ENCODE measurements at regions not wholly inside any gene's neighbourhood (a gene's known extent, or its start where the extent isn't known, plus 50 kb on each side); places are given as distances from the start of the nearest gene placed in this dataset.

DNA sequence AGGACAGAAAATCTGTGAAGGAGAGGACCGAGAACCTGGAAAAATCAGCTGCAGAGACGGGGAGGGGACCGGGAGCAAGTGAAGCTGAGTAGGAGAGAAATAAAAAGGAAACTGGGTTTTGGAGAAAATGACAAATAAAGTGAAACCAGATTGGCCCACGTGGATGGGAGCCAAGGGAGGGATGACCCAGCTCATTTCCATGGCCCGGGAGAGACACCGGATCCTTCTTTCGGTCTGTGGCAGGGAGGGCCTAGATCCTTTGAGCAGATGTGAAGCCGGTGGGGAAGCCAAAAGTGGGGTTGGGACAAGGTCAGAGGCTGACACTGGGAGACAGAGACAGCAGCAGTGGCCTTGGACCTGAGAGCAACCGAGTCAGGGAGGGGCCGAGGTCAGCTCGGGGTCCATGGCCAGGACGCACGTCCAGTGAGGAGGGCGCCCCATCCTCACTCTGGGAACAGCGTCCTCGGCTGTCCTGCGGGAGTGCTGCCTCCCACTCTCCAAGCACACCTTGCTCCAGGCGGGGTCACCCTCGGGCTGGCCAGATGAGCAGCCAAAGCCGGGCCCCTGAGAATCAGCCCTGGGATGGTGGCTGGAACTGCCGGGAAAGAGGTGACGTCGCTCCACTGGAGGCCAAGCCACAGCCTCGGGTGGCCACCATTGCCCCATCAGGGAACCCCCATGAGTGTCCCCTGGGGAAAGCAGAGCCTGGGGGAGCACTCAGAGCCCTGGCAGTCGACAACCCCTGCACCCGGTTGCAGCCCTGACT is 50.8 kb upstream of the CDR2 start:
- intact Hi-C loops (cut with DNase I; ENCODE audit: low total_unique reads): no loop called here
- Histone ChIP-seq H3K9me3 (no peaks in the 10 kb centered on the region), H3K4me1 (peaks cover 0 to 34% (median 11%) of the 10 kb centered on the region in 6 donors), H3K27ac (peak overlapping the region; percentile 53 to 88 (median 76)), H3K27me3 (replicated peaks in 1 of 7) (no peaks in the 10 kb centered on the region), H3K36me3 (peaks cover 0 to 100% (median 37%) of the 10 kb centered on the region in 6 donors), H3K4me3 (peak overlapping the region in 2 of 8 donors; percentile 12 to 15)
- DNase-seq: no peak
- 57 to 85% (median 75%) methylated on average over 14 to 26 of the region's 26 CpGs for WGBS, 5 donors
- TF ChIP-seq POLR2A (IDR thresholded peaks at IDR 0.05) (no peak), POLR2AphosphoS5 (IDR thresholded peaks at IDR 0.05) (peak in 2 of 3 donors; percentile 5 to 26)

DNA sequence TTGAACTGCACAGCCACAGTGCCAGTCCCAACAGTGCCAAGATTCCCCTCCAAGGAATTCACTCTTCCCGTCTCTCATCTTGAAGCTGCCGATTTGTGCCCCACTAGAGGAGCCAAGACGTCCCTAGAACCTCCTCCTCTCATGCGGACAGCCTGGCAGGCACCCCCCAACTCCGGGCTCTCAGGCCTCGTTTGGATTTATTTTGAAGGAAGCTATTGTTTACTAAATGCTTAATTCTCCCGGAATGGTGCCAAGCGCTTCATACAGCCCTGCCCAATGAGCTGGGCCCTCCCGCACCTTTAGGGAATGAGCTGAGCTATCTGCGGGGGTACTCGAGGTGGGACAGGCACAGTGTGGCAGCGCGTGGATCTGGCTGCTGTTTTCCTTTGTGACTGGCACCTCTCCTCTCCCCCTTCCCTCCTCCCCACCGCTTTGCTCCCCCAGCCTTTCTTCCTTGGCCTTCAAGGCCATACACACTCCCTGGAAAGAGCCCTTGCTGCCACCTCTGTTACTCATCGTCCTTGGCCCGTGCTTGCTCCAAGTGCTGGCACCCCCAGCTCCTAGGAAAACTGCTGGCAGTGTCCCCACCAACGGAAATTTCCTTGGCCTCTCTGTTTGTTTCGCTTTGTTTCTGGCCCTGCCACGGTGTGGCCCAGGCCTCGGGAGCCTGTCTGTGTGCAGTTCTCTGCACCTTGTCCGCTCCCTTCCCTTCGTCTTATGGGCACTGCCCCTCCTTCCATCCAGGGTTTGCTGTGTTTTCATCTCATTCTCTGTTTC is 49.9 kb upstream of the CDR2 start:
- Histone ChIP-seq H3K36me3 (peaks cover 0 to 100% (median 39%) of the 10 kb centered on the region in 6 donors), H3K27me3 (replicated peaks in 1 of 7) (no peaks in the 10 kb centered on the region), H3K9me3 (no peaks in the 10 kb centered on the region), H3K4me3 (peak overlapping the region in 2 of 8 donors; percentile 12 to 15), H3K4me1 (peaks cover 0 to 34% (median 11%) of the 10 kb centered on the region in 6 donors), H3K27ac (peak overlapping the region; percentile 53 to 88 (median 76))
- no peak for DNase-seq
- intact Hi-C loops (cut with DNase I; ENCODE audit: low total_unique reads): no loop called here
- TF ChIP-seq POLR2AphosphoS5 (IDR thresholded peaks at IDR 0.05) (peak in 2 of 3 donors; percentile 18 to 39), POLR2A (IDR thresholded peaks at IDR 0.05) (no peak)
- TF ChIP-seq, protein P1, sequence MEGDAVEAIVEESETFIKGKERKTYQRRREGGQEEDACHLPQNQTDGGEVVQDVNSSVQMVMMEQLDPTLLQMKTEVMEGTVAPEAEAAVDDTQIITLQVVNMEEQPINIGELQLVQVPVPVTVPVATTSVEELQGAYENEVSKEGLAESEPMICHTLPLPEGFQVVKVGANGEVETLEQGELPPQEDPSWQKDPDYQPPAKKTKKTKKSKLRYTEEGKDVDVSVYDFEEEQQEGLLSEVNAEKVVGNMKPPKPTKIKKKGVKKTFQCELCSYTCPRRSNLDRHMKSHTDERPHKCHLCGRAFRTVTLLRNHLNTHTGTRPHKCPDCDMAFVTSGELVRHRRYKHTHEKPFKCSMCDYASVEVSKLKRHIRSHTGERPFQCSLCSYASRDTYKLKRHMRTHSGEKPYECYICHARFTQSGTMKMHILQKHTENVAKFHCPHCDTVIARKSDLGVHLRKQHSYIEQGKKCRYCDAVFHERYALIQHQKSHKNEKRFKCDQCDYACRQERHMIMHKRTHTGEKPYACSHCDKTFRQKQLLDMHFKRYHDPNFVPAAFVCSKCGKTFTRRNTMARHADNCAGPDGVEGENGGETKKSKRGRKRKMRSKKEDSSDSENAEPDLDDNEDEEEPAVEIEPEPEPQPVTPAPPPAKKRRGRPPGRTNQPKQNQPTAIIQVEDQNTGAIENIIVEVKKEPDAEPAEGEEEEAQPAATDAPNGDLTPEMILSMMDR (IDR thresholded peaks at IDR 0.05 in 8 of 11, conservative IDR thresholded peaks at IDR 0.05 in 3 of 11): no peak
- 62 to 86% (median 68%) methylated on average over 21 to 22 of the region's 22 CpGs for WGBS, 5 donors

Data from spleen (tissue), 11 donors.